ENCODE measurements at regions not wholly inside any gene's neighbourhood (a gene's known extent, or its start where the extent isn't known, plus 50 kb on each side); places are given as distances from the start of the nearest gene placed in this dataset.

DNA sequence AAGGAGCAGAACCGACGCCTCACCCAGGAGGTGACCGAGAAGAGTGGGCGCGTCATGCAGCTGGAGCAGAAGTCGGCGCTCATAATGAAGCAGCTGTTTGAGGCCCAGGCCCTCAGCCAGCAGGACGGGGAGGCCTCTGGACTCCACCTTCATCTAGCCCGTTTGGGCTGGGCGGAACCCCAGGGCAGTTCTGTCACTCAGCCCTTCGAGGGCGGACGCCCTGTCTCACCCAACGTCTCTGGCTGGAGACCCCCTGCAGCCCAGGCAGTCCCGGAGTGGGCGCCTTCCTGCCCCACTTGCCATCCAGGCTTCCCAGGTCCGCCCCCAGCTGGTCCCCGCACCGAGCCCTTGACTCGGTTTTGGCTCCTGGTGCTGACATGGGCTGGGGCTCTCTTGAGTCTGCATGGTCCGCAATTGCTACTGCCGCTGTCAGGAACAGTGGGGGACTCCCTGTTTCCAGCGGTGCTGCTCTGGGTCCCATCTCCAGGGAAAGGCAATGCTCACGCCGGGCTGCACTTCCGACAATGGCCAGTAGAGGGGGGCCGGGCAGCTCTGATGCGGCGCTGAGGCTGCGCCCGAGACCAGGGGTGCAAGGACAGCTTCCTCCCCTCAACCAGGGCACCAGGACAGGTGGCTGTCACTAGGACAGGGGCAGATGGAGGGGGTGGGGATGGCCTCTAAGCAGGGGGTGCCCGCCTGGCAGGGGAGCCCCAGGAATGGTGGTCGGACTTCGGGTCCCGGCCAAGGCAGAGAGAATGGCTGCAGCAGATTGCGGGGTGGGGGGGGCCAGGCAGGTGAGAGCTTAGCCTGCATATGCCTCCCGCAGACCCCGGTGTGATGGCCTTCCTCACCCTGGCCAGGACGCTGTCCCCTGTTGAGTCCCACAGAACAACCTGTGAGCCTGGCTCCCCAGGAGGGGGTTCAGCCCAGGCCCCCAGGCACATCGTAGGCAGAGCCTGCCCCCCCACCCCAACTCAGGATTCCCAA is 71.2 kb upstream of the KCTD7 start:
- TF ChIP-seq, protein P1, sequence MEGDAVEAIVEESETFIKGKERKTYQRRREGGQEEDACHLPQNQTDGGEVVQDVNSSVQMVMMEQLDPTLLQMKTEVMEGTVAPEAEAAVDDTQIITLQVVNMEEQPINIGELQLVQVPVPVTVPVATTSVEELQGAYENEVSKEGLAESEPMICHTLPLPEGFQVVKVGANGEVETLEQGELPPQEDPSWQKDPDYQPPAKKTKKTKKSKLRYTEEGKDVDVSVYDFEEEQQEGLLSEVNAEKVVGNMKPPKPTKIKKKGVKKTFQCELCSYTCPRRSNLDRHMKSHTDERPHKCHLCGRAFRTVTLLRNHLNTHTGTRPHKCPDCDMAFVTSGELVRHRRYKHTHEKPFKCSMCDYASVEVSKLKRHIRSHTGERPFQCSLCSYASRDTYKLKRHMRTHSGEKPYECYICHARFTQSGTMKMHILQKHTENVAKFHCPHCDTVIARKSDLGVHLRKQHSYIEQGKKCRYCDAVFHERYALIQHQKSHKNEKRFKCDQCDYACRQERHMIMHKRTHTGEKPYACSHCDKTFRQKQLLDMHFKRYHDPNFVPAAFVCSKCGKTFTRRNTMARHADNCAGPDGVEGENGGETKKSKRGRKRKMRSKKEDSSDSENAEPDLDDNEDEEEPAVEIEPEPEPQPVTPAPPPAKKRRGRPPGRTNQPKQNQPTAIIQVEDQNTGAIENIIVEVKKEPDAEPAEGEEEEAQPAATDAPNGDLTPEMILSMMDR (IDR thresholded peaks at IDR 0.05): peak; percentile 85 to 99 (median 96)
- TF ChIP-seq POLR2A (IDR thresholded peaks at IDR 0.05): no peak
